Nephron progenitor cell (in vitro differentiated cells): ENCODE measurements at regions not wholly inside any gene's neighbourhood (a gene's known extent, or its start where the extent isn't known, plus 50 kb on each side); places are given as distances from the start of the nearest gene placed in this dataset.

Source experiments
- DNase-seq: peaks from one replicate; pipeline ENCODE4 v3.0.0; 2021
- H3K27ac Mint-ChIP-seq: 2 replicates; pipeline ENCODE4 v1.8.0; 2021; ENCODE audit warnings: mild to moderate bottlenecking, moderate library complexity, mixed read lengths
- H3K27me3 Mint-ChIP-seq: 2 replicates; pipeline ENCODE4 v1.8.0; 2021; ENCODE audit warnings: mild to moderate bottlenecking, low read depth, mixed read lengths; ENCODE audit not compliant: poor library complexity
- H3K36me3 Mint-ChIP-seq: 2 replicates; pipeline ENCODE4 v1.8.0; 2021; ENCODE audit warnings: low read depth, mixed read lengths
- H3K4me1 Mint-ChIP-seq: 2 replicates; pipeline ENCODE4 v1.8.0; 2021; ENCODE audit warnings: mixed read lengths
- H3K4me3 Mint-ChIP-seq: 2 replicates; pipeline ENCODE4 v1.8.0; 2021; ENCODE audit warnings: mild to moderate bottlenecking, moderate library complexity, mixed read lengths
- H3K9me3 Mint-ChIP-seq: 2 replicates; pipeline ENCODE4 v1.8.0; 2021; ENCODE audit warnings: mild to moderate bottlenecking, moderate library complexity, mixed read lengths
- TF ChIP-seq, protein P1 (sequence below): fragments of 200-600 bp; sonication (generic); IDR thresholded peaks from 2 replicates; pipeline ENCODE4 v1.5.0; 2021; ENCODE audit warnings: antibody characterized with exemption

DNA sequence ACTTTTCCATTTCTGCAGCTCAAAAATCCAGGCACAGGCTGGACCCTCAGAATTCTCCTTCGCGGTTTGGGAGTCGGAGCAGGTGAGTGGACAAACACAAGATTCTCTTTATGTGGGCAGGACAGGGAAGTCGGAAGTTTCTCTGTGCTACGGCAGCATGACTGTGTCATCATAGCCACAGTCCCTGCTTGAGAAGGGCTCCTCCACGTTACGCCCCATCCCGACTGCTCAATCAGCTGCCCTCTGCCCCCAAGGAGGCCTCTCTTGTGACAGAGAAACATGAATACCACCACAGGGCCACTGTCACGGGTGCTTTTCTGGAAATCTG lies 89.0 kb upstream of the SHISAL1 start:
- no peaks in the 10 kb centered on the region for H3K9me3 Mint-ChIP-seq
- H3K27me3 Mint-ChIP-seq = peaks cover 25% of the 10 kb centered on the region
- H3K36me3 Mint-ChIP-seq = no peaks in the 10 kb centered on the region
- TF ChIP-seq, protein P1, sequence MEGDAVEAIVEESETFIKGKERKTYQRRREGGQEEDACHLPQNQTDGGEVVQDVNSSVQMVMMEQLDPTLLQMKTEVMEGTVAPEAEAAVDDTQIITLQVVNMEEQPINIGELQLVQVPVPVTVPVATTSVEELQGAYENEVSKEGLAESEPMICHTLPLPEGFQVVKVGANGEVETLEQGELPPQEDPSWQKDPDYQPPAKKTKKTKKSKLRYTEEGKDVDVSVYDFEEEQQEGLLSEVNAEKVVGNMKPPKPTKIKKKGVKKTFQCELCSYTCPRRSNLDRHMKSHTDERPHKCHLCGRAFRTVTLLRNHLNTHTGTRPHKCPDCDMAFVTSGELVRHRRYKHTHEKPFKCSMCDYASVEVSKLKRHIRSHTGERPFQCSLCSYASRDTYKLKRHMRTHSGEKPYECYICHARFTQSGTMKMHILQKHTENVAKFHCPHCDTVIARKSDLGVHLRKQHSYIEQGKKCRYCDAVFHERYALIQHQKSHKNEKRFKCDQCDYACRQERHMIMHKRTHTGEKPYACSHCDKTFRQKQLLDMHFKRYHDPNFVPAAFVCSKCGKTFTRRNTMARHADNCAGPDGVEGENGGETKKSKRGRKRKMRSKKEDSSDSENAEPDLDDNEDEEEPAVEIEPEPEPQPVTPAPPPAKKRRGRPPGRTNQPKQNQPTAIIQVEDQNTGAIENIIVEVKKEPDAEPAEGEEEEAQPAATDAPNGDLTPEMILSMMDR = no peak
- peaks cover 29% of the 10 kb centered on the region for H3K4me1 Mint-ChIP-seq
- H3K27ac Mint-ChIP-seq = no peak overlapping the region
- H3K4me3 Mint-ChIP-seq = no peak overlapping the region
- no peak for DNase-seq

DNA sequence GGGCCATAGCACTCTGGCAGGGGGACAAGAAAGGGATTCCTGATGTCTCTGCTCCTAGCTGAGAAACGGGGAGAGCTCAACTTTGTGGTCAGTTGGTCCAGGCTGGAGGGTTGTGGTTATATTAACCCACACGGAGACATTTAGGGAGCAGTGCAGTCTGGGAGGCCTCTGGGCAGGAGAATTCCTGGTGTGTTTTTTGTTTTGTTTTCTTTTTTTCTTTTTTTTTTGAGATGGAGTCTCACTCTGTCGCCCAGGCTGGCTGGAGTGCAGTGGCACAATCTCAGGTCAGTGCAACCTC lies 88.0 kb upstream of the SHISAL1 start:
- TF ChIP-seq, protein P1 = no peak
- no peak for DNase-seq
- Mint-ChIP-seq H3K4me1 (peaks cover 37% of the 10 kb centered on the region), H3K27ac (peak overlapping the region; percentile 34), H3K9me3 (no peaks in the 10 kb centered on the region), H3K4me3 (no peak overlapping the region), H3K36me3 (no peaks in the 10 kb centered on the region), H3K27me3 (peaks cover 28% of the 10 kb centered on the region)

DNA sequence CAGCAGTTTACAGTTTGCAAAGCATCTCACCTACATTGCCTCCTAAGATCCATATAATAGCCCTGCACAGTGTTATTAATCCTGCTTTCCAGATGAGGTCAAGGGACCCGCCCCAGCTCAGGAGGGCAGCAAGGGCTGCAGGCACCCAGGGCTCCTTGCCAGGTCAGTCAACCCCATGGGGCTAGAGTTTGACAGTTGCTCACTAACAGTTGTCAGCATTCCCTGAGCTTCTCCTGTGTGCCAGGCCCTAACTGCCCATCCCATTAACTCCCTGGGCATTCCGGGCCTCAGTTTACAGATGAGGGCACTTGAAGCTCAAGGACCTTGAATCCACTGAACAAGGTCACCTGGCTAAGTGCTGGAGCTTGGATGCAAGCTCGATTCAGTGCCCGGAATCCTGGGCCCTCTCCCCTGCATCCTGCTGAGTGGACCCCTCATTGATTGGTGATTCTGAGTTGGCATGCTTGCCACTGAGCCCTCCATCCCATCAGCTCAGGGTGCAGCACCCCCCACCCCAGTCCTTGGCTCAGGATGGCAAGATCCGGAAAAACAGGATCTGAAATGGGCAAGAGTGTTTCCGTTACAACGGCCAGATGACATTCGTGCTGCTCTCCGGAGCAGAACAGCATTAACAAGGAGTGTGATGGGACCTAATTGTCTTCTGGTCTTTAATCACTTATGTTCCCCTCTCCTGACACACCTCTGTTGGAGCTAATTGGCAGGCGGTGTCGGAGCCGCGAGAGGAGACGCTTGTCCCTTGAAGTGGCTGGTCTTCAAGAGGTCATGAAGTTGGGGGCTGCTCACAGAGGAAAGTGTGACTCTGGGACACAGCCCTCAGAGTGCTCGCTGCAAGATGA lies 87.4 kb upstream of the SHISAL1 start:
- TF ChIP-seq, protein P1 = no peak
- Mint-ChIP-seq H3K9me3 (no peaks in the 10 kb centered on the region), H3K36me3 (no peaks in the 10 kb centered on the region), H3K27me3 (peaks cover 28% of the 10 kb centered on the region), H3K4me1 (peaks cover 42% of the 10 kb centered on the region), H3K27ac (peak overlapping the region; percentile 34), H3K4me3 (no peak overlapping the region)
- DNase-seq = no peak

DNA sequence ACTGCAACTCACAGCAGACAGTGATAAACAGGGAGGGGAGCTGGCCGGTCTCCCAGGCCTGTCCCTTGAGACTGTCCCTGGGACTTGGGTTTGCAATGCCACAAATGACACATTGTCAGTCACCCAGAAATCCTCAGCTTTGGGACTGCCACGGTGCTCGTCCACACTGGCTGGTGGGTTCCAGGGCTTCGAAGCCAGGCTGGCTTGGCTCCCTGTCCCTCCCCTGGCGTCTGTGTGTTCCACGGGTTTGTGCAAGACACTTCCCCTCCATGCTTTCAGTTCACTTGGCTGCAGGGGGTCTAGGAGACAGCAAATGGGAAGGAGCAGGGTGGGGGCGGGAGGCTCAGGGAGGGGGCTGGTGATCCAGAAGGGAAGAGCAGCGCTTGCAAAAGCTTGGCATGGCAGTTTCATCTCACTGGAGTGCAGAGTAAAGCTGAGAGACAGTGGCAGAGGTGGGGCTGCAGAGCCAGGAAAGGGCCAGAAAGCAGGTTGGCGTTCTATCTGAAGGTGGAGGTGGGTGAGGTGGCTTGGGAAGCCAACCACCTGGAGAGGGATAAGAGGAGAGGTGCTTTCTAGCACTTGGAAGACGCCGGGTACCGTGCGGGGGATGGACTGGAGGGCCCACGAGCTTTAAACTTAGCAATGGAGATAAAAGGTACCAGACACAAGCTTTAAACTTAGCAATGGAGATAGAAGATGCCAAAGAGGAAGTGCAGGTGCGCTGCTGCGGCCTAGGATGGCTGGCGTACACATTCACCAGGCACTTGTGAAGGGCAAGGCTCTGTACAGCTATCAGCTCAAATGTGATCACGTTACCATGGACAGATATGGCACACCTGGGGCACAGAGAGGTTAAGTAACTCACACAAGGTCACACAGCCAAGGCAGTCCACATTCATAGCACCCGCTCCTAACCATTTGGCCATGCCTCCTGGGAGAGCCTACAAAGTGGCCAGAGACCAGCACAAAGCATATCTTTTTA lies 86.4 kb upstream of the SHISAL1 start:
- Mint-ChIP-seq H3K4me1 (peaks cover 51% of the 10 kb centered on the region), H3K27me3 (peaks cover 26% of the 10 kb centered on the region), H3K9me3 (no peaks in the 10 kb centered on the region), H3K4me3 (no peak overlapping the region), H3K27ac (no peak overlapping the region), H3K36me3 (no peaks in the 10 kb centered on the region)
- TF ChIP-seq, protein P1 = no peak
- DNase-seq = no peak

DNA sequence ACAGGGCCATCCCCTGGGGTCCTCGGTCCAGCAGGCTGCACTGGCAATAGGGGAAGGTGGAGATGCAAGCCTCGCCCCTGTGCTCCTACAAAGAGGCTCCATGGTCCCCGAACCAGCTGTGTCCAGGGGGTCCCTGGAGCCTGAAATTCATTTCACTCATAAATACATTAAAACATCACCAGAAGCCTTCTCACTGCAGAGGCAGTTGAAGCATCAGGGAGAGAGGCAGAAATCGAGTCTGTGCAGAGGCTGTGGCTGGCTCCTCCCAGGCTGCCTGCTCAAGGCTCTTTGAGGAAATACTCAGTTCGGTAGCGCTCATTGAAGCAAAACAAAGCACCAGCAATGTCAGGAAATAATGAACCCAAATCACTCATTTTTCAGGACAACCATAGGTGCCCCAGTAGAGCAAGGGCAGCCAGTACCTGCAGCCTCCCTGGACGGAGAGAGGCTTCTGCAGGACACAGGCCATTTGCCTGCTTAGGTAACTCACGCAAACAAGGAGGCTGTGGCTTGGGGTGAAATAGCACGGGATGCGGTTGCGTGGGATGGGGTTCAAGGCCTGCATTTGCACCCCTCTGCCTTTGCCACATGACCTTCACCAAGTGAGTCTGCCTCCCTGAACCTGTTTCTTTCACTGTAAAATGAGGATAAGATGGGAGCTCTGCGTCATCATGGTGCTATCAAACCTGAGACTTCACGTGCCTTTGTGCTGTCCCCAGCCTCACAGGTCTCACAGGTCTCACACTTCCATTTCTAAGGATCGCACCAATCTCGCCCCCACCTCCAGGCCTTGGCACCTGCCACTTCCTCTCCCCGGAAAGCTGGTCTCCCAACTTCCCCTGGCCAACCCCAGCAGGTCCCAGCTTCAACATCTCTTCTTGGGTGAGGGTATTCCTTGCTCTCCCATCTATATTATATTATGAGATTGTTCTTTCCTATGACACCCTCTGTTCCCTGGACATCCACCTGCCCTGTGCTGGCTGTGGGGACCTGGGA lies 84.3 kb upstream of the SHISAL1 start:
- H3K4me3 Mint-ChIP-seq = no peak overlapping the region
- no peak for DNase-seq
- H3K9me3 Mint-ChIP-seq = no peaks in the 10 kb centered on the region
- no peaks in the 10 kb centered on the region for H3K36me3 Mint-ChIP-seq
- no peak overlapping the region for H3K27ac Mint-ChIP-seq
- peaks cover 71% of the 10 kb centered on the region for H3K4me1 Mint-ChIP-seq
- peaks cover 29% of the 10 kb centered on the region for H3K27me3 Mint-ChIP-seq
- TF ChIP-seq, protein P1 = no peak
